Panc1 (cell line): ENCODE measurements at regions not wholly inside any gene's neighbourhood (a gene's known extent, or its start where the extent isn't known, plus 50 kb on each side); places are given as distances from the start of the nearest gene placed in this dataset.

Experiments used
- POLR2AphosphoS5 ChIP-seq: IDR thresholded peaks from 2 replicates; pipeline ENCODE4 v1.6.1; 2012; ENCODE audit warnings: mild to moderate bottlenecking, low read depth, low read length, moderate library complexity
- REST ChIP-seq, 2 experiments: IDR thresholded peaks; 2 replicates each; pipeline ENCODE4 v1.6.1; 2011 to 2012; ENCODE audit warnings: low read depth in 2 of 2, control low read depth in 1 of 2, low read length in 1 of 2, mild to moderate bottlenecking in 1 of 2, moderate library complexity in 1 of 2; ENCODE audit not compliant: insufficient read depth in 1 of 2
- SIN3A ChIP-seq: IDR thresholded peaks from 2 replicates; pipeline ENCODE4 v1.6.1; 2012; ENCODE audit warnings: low read depth, mild to moderate bottlenecking, low read length, moderate library complexity, borderline replicate concordance; ENCODE audit not compliant: insufficient read depth
- TCF7L2 ChIP-seq: IDR thresholded peaks from 2 replicates; pipeline ENCODE4 v1.6.1; 2011; ENCODE audit warnings: mild to moderate bottlenecking, low read depth, low read length, inconsistent platforms
- TF ChIP-seq, protein P1 (sequence below): fragments of 450-650 bp; IDR thresholded peaks from 2 replicates; pipeline ENCODE4 v1.5.1; 2017; ENCODE audit warnings: mild to moderate bottlenecking

- TF ChIP-seq, protein P1, sequence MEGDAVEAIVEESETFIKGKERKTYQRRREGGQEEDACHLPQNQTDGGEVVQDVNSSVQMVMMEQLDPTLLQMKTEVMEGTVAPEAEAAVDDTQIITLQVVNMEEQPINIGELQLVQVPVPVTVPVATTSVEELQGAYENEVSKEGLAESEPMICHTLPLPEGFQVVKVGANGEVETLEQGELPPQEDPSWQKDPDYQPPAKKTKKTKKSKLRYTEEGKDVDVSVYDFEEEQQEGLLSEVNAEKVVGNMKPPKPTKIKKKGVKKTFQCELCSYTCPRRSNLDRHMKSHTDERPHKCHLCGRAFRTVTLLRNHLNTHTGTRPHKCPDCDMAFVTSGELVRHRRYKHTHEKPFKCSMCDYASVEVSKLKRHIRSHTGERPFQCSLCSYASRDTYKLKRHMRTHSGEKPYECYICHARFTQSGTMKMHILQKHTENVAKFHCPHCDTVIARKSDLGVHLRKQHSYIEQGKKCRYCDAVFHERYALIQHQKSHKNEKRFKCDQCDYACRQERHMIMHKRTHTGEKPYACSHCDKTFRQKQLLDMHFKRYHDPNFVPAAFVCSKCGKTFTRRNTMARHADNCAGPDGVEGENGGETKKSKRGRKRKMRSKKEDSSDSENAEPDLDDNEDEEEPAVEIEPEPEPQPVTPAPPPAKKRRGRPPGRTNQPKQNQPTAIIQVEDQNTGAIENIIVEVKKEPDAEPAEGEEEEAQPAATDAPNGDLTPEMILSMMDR, result no peak
- TF ChIP-seq POLR2AphosphoS5 (no peak), REST (IDR thresholded peaks at IDR 0.05; ENCODE audit: insufficient read depth in 1 of 2, low read depth in 2 of 2, low read length in 1 of 2) (no peak), TCF7L2 (no peak), SIN3A (no peak)
These were observed 139.4 kb downstream of the CYRIA start for GRCh38 chr2:16526193-16526592.
